Activated CD4-positive, alpha-beta T cell treated with anti-CD3 and anti-CD28 coated beads for 24 hours (primary cell): ENCODE measurements at regions not wholly inside any gene's neighbourhood (a gene's known extent, or its start where the extent isn't known, plus 50 kb on each side); places are given as distances from the start of the nearest gene placed in this dataset.
"Not testable (repeated sequence)": the region's sequence is repeated elsewhere in the genome, so short reads cannot be mapped to it uniquely, and the experiment has no call there.

Experiments used
- DNase-seq, 2 donors: peaks; one replicate each; pipeline ENCODE4 v3.0.0-alpha.2; 2020; ENCODE audit warnings: low read depth in 2 of 2

DNA sequence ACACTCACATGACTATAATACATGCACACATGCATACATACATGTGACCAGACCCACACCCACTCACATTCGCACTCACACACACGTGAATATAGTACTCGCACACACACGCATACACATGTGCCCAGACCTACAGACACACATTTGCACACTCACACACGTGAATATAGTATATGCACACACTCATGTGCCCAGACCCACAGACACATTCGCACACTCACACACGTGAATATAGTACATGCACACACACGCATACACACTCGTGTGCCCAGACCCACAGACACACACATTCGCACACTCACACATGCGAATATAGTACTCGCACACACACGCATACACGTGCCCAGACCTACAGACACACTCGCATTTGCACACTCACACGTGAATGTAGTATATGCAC lies 186.9 kb downstream of the NPIPB11 start:
- not testable (repeated sequence) for DNase-seq

DNA sequence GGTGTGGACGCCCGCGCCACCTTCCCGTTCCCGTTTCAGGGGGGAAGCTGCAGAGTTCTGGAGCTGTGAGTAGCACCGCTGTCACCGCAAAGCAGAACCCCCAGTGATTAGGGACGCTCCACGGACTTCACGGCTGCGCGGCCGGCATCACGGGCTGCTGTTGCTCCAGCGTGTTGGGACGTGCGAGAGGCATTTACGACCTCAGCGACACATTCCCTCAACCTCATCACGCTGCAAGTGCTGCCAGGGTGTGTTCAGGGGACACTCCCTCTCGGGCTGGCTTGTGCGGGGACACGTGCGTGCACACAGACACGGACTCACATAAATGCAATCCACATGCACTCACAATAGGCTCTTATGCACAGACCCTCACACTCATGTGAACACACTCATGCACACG lies 187.9 kb downstream of the NPIPB11 start:
- not testable (repeated sequence) for DNase-seq

DNA sequence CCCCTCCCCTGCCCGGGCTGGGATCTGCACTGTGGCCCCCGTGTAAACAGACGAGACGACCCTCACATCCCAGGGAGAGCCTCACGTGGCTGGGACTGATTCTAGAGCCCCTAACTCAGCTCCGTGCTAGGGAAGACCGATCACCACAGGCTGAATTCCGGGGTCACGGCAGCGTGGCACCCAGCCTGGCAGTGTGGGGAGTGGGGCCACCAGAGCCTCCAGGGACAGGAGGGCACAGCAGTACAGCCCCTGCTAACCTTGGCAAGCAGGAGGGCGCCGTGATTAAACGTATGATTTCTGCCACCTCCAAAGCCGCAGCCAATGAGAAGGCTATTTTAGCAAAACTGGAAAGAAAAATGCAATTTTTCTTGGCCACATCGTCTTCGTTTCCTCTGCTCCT lies 188.3 kb downstream of the NPIPB11 start:
- not testable (repeated sequence) for DNase-seq

DNA sequence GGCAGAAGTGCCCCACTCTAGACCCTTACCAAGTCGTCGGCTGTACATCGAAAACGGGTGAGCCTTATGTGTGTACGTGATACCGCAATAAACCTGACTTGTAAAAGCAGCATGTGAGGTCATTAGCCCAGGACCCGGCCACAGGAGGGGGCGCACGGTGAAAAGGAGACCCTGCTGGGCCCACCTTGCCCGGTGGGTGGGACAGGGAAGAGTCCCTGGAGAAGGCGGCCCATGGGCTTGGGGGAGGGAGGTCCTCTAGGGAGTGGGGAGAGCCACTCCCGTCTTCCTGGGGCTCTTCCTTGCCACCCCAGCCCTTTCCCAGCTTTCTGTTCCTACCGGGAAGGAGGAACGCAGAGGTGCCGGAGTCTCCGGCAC lies 188.8 kb downstream of the NPIPB11 start:
- not testable (repeated sequence) for DNase-seq

DNA sequence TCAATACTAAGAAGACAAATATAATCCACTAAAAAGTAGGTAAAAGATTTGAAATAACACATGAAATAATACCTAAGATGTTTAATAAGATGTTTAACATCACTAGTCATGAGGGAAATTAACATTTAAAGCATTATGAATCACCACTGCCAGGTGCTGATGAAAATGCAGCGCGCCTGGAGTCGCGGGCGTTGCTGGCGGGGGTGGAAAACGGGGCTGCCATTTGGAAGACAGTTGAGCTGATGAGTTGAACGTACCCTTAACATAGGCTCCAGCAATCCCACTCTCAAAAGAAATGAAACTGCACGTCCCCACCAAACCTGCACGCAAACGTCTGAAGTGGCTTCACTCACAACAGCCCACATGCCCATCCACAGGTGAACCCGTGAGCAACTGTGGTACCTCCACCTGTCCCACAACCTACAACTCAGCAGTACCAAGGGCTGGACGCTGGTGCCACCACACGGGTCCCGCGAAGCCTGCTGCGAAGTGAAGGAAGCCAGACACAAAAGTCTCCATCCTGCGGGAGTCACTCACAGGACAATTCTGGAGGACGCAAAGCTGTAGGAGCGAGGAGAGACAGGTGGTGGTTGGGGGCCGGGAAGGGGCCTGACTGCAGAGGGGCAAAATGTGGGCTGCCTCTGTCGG lies 189.3 kb downstream of the NPIPB11 start:
- not testable (repeated sequence) for DNase-seq

DNA sequence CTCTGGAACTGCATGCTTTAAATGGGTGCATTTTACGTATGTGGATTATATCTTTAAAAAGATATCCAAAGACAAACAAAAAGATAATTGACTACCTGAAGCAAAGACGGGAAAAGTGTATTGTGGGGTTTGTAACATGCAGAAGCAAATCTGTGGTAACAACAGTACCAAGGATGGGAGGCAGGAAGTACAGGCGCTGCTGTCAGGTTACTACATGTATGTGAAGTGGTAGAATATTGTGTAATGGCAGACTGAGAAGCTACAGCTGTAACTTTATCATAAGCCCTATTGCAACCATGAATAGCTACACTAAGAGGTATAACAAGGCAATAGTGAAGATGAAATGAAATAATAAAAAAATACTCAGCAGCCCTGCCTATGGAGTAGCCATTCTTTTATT lies 192.7 kb downstream of the NPIPB11 start:
- DNase-seq: not testable (repeated sequence)

DNA sequence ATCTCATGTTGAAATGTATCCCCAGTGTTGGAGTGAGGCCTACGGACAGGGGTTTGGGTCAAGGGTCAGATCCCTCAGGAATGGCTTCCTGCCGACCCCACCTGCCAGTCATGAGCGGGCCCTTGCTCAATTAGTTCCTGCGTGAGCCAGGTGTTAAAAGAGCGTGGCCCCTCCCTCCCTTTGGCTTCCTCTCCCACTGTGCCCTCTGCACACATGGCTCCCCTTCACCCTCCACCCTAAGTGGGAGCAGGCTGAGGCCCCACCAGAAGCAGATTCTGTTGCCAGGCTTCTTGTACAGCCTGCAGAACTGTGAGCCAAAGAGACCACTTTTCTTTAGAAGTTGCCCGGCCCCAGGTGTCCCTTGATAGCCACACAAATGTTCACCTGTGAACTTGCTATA lies 193.3 kb downstream of the NPIPB11 start:
- not testable (repeated sequence) for DNase-seq

DNA sequence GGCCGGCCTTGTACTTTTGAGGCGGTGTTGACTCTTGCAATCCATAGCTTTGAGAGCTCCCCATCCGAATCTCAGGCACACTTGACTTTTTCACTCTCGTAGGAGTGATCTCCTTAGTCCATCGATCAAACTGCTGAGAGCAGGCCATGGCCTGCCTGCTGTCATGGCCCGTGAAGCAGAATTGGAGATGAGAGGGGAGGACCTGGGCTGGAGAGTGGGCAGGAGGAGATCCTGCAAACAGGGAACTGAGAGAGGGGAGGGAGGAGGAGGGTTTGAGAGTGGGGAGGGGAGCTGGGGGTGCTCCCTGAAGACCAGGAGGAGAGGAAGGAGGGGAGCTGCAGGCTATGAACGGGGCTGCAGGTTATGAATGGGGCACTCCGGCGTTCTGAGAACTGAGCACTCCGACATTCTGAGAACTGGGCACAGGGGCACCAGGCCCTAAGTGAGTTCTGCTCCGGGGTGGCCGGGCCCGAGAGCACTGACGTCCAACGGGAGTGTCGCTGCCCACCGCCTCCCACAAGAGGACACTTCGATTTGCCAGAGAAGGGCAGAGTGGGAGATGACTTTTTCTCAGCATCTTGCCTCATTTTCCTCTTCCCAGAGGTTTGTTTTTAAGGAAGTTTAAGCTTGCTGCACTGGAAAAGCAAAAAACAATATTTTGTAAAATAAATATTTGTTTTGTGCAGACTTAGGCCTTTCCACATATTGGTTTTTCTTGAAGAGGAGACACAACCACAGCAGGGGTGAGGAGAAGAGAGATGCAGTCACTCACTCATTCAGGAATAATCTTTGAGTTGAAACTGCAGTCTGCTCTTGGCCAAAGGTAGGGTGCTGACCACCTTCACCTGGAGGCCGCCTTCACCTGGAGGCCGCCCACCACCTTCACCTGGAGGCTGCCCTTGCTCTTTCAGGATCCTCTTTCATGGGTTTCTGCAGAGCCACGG lies 194.2 kb downstream of the NPIPB11 start:
- DNase-seq: not testable (repeated sequence)

DNA sequence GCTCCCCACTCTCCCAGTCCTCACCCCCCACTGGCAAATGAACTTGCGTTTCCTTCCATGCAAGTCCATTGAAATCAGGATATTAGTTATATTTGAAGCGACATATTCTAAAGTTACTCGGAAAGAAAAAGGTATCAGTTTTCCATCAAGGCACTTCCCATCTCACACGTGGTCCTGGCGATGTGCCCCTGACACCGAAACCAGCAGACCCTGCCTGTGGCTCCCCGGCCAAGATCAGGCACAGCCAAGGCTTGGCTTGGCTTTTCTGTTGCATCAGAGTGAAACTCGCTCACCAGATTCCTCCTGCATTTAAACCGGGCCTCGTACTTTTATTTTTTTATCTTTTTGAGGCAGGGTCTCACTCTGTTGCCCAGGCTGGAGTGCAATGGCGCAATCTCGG lies 195.1 kb downstream of the NPIPB11 start:
- DNase-seq: not testable (repeated sequence)

DNA sequence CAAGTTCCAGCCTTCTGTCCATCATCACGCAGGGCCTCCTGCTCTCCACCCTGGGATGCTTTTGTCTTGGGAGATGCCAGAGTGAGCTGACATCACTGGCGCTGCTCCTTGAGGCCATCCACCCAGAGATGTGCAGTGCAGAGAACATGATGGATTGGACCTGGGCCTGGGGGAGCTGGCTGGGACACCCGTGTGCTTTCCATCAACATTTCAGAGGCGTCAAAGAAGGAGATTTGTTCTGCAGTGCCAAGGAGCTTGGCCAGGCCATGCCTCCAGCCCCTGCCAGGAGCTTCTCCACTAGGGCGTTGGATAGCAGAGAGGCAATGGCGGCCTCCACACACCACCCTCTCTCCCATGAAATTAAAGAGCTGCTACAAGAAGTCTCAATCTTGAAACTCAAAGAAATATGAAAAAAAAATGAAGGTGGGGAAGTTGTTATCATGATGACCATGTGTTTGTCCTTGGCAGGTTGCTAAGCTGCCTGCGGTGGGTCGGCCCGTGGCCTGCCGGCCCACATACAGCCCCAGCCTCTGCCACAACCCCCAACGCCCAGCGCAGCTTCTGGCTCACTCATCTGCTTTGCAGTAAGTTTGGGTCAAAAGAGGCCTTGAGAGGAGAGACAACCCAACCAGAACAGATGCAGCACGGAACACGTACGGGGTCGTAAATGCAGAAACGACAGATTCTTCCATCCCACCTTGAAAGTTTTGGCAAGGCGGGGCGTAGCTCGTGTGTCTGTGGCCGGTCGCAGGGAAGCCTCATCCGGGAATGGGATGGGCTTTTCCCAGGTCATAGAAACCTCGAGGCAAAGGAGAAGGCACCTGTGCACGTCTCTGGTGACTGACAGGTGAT lies 196.0 kb downstream of the NPIPB11 start:
- not testable (repeated sequence) for DNase-seq

DNA sequence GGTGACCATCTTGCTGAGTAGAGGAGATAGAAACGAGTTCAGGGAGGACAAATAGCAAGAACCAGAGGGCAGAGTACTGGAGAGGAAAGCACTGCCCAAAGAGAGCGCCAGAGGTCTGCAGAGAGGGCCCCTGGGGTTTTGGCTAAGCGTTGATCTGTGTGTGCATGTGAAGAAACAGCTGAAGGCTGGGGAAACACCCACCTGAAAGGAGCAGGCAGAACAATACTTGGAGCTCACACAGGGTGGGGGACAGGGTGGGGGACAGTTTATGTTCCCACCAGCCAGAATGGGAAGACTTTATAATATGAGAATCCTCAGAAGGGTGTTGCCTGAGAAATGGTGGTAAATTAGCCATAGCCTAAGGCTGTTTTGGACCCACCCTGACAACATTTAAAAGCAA lies 200.4 kb downstream of the NPIPB11 start:
- not testable (repeated sequence) for DNase-seq

DNA sequence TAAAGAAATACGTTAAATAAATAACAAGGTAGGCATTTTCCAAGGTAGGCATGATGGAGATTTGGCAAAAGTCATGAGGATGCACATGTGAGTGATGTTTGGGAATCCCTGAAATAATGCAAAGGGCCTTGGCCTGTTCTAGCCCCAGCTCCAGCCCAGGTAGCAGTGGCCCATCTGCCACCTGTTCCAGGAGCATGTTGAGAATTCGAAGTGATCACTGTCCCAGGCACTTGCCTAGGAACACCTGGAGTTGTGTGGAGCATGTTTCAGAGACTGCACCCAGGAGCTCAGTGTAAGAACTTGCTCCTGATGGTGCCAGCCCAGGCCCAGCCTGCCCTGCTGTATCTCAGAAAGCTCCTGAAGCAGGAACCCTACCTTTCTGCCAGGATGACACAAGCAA lies 201.4 kb downstream of the NPIPB11 start:
- DNase-seq: not testable (repeated sequence)

DNA sequence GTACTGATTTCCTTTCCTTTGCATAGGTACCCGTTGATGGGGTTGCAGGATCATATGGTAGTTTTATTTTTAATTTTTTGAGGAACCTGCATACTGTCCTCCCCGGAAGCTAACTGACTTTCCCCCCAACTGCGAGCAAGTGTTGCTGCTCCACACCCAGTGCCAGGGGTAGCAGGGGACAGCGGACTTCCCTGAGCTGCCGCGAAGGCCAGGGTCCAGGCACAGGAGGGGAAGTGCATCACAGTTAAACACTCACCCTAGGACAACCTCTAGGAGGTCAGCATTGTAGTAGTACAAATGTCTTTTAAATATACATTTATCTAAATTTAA lies 201.7 kb downstream of the NPIPB11 start:
- no peak for DNase-seq

DNA sequence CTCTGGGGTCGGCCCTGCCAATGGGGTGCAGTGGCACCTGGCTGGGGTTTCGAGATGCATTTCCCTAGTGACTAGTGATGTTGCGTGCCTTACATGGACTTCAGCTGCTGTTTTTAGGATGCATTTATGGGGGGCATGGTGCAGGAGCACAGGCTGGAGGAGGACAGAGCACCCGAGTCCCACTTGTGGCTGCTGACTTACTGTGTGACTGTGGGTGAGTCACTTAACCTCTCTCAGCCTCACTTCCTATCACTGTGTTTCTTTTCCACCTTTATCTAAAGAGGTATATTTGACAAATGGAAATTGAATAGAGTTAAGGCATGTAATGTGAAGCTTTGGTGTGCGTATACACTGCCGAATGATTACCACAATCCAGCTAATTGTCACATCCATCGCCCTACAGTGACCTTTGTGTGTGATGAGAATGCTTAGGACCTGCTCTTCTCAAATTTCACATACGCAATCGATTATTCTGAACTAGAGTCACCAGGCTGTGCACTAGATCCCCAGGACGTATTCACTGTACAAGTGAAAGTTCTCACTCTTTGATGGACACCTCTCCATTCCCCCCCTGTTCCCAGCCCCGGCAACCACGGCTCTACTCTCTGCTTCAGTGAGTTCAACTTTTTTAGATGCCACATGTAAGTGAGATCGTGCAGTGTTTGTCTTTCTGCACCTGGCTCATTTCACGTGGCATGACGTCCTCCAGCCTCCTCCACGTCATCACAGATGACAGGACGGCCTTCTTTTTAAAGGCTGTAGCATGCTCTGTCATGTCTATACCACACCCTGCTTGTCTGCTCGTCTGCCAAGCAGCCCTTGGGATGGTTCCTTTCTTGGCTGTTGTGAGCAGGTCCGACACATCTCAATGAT lies 202.3 kb downstream of the NPIPB11 start:
- not testable (repeated sequence) for DNase-seq

DNA sequence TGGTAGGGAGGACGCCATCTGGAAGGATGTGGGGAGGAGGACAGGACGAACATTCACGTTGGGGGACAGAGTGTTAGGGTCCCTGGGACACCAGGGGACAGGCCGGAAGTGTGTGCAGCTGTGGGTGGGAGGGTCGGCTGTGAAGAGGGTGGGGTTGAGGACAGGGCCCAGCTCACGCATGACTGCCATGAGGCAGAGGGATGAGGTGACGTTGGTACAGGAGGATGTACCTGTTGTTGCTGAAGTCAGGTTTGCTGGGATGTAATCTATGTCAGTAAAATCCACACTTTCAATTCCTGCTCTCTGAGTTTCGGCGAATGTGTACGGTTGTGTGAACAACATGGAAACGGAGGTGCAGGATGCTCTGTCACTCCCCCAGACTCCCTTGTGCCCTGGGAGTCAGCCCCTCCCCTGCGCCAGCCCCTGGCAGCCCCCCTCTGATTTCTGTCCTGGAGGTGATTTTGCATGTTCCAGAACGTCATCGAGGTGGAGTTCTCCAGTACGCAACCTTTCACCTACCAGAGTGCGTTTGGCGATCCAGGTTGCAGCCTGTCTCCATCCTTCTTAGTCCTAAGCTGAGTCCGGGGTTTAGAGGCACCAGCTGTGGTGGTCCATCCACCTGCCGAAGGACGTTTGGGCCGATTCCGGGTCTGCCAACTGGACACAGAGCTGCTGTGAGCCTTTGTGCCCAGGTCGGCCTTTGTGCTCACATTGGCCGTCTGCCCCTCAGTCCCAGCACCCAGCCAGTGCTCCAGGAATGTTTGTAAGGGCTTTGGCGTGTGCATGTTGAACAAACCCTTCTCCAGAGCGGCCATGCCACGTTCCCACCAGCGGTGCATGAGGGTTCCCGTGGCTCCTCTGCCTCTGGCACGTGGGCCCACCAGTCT lies 203.2 kb downstream of the NPIPB11 start:
- not testable (repeated sequence) for DNase-seq

DNA sequence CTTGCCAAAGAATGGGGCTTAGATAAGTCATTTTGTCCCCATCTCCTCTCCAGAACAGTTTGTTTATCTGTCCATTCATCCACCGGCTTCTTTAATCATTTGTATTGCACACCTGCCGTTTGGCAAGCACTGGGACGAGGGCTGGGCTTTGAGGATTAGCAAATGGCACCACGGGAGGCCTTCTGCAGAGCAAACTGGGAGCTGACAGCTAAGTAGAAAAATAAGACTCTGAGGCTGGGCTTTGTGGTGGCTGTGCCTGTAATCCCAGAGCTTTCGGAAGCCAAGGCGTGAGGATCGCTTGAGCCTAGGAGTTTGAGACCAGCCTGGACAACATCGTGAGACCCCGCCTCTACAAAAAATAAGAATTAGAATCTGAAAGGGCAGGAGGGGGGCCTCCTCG lies 203.9 kb downstream of the NPIPB11 start:
- not testable (repeated sequence) for DNase-seq

DNA sequence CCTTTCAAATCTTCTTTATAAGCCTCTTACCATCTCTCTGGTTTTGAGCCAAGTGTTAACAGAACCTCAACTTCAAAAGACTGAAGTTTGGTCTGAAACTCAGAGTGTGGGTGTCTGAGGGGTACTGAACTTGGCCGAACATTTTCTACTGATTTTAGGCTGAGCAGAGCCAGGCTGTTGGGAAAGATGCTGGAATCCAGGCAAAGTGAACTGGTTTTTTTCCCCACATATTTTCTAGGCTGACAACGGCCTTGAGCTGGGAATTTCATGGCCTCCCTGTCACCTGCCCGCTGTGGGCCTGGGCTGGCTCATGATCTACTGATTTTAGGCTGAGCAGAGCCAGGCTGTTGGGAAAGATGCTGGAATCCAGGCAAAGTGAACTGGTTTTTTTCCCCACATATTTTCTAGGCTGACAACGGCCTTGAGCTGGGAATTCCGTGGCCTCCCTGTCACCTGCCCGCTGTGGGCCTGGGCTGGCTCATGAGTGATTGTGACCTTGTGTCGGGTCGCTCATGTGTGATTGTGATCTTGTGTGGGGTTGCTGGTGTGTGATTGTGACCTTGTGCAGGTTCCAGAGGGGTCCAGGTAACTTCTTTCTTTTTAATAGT lies 204.4 kb downstream of the NPIPB11 start:
- not testable (repeated sequence) for DNase-seq

DNA sequence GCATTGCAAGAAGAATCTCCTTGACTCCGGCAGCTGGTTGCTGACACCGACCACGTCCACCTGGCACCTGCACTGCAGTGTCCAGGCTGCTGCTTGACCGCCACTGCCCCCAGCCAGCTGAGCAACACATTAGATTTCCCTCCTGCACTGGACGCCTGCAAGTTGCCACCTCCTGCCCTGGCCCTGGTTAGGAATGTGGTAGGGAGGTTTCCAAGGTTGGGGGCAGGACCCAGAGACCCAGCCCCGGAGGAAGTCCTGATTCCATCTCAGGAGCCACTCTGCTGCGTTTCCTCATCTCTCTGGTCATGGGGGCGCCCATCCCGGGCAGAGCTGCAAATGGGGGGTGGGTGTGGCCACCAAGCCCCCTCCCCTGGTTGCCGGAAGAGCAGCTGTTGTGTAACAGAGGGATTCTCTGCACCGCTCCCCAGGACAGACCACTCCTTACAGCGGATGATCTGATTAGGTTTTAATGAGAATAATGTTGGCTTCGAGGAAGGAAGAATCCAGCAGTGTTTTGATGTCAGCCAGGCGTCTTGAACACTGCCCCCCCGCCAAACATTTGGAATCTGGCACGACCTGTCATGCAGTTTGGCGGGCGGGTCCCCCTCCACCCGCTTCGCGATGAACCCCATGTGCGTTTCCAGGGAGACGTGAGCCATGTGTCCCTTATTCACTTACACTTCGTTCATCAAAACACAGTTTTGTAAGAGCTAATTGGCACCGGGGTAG lies 205.1 kb downstream of the NPIPB11 start:
- DNase-seq: not testable (repeated sequence)

DNA sequence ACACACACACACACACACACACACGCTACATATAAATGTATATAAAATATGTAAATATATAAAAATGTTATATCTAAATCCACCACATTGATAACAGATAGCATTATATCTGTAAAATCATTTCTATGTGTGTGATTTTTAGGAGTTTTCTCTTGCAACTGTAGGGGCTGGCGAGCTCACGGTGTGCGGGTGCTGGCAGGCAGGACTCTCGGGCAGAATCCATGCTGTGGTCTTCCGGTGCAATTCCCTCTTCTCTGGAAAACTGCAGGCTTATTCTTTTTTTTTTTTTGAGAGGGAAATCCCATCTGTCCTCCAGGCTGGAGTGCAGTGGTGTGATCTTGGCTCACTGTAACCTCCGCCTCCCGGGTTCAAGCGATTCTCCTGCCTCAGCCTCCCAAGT lies 205.8 kb downstream of the NPIPB11 start:
- DNase-seq: not testable (repeated sequence)
